Mucosa of descending colon (tissue), 3 donors: ENCODE measurements at regions not wholly inside any gene's neighbourhood (a gene's known extent, or its start where the extent isn't known, plus 50 kb on each side); places are given as distances from the start of the nearest gene placed in this dataset.

ENCODE experiments used
- ATAC-seq: fragments of 200-7000 bp; cut with Tn5 transposase; one replicate; pipeline ENCODE4 v1.9.1; 2020; ENCODE audit warnings: mild to moderate bottlenecking, moderate library complexity
- DNase-seq, 3 donors: peaks; one replicate each; pipeline ENCODE4 v3.0.0-alpha.2; 2020
- H3K36me3 ChIP-seq: fragments of 200-600 bp; one replicate; pipeline ENCODE4 v1.8.0; 2021; ENCODE audit warnings: low read depth, mild to moderate bottlenecking
- H3K4me1 ChIP-seq: fragments of 200-600 bp; one replicate; pipeline ENCODE4 v1.8.0; 2021; ENCODE audit warnings: low read depth, mild to moderate bottlenecking
- H3K4me3 ChIP-seq: fragments of 200-600 bp; one replicate; pipeline ENCODE4 v1.8.0; 2021; ENCODE audit warnings: mild to moderate bottlenecking
- H3K9me3 ChIP-seq: fragments of 200-600 bp; one replicate; pipeline ENCODE4 v1.8.0; 2021; ENCODE audit warnings: mild to moderate bottlenecking
- intact Hi-C, 2 donors: fragments of 100-400 bp; cut with DNase I in 1 of 2; cut with micrococcal nuclease in 1 of 2; formaldehyde crosslinking; loops; one replicate each; pipeline versions ENCODE4 v1.11.0 to v1.11.1; 2022; cut with DNase I, micrococcal nuclease
- TF ChIP-seq, protein P1 (sequence below): fragments of 200-600 bp; IDR thresholded peaks from one replicate; pipeline ENCODE4 v1.8.0; 2022; ENCODE audit warnings: antibody characterized with exemption, mild to moderate bottlenecking
- donor health status: DM: no; HTN: no; CAD: no; lungs with moderate emphysema.
- donor health status: DM: no; HTN: no; CAD: no.
- donor health status: DM: no; HTN: yes; CAD: no.

DNA sequence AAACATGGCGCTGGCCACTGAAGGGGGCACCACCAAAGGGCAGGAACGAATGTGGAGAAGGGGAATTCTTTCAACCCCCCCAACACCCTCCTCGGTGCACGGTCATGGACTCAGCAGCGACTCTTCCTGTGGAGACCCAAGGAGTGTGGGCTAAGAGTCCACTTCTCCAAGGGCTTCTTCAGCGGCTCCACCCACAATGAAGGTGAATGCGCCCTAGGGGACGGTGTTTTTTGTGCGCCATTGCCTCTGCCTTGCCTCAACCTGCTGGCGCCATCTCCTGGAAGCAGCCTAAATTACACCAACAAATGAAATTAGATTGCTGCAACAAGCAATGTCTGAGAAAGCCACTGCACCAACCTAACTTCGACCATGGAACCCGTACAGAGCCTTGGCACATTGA, 169.2 kb upstream of the MAGEB18 start:
- intact Hi-C loops: no loop called here
- ATAC-seq (no peak), DNase-seq (no peak)
- TF ChIP-seq, protein P1, sequence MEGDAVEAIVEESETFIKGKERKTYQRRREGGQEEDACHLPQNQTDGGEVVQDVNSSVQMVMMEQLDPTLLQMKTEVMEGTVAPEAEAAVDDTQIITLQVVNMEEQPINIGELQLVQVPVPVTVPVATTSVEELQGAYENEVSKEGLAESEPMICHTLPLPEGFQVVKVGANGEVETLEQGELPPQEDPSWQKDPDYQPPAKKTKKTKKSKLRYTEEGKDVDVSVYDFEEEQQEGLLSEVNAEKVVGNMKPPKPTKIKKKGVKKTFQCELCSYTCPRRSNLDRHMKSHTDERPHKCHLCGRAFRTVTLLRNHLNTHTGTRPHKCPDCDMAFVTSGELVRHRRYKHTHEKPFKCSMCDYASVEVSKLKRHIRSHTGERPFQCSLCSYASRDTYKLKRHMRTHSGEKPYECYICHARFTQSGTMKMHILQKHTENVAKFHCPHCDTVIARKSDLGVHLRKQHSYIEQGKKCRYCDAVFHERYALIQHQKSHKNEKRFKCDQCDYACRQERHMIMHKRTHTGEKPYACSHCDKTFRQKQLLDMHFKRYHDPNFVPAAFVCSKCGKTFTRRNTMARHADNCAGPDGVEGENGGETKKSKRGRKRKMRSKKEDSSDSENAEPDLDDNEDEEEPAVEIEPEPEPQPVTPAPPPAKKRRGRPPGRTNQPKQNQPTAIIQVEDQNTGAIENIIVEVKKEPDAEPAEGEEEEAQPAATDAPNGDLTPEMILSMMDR: no peak
- Histone ChIP-seq H3K9me3 (no peaks in the 10 kb centered on the region), H3K4me3 (no peak overlapping the region), H3K4me1 (no peaks in the 10 kb centered on the region), H3K36me3 (no peaks in the 10 kb centered on the region)

DNA sequence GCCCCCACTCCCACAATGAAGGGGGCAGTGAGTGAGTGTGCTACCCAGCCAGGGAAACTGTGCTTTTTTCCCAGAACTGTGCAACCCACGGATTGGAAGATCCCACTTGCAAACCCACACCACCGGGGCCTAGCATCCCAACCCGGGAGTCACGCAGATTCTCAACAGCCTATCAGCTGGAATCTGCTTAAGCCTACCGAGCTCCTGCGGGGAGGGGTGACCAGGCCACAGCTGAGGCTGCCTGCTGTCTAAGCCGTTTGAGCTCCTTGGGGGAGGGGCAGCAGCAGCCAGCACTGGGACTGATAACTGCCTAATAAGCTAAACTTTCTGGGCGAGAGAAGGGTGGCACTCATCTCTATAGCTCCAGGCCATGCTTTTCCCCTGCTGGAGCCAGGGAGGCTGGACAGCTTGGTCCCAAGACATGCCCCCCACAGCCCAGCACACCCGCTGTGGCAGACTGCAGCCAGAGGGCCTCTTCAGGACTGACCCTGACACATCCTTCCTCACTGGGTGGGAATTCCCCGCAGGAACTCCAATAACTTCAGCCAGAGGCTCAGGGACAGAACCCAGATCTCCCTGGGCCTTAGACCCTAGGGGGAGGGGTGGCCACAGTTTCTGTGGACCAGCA, 161.3 kb upstream of the MAGEB18 start:
- Histone ChIP-seq H3K9me3 (peaks cover 4% of the 10 kb centered on the region), H3K4me1 (no peaks in the 10 kb centered on the region), H3K36me3 (no peaks in the 10 kb centered on the region), H3K4me3 (no peak overlapping the region)
- intact Hi-C loops: no loop called here
- TF ChIP-seq, protein P1: no peak
- DNase-seq (no peak), ATAC-seq (no peak)

DNA sequence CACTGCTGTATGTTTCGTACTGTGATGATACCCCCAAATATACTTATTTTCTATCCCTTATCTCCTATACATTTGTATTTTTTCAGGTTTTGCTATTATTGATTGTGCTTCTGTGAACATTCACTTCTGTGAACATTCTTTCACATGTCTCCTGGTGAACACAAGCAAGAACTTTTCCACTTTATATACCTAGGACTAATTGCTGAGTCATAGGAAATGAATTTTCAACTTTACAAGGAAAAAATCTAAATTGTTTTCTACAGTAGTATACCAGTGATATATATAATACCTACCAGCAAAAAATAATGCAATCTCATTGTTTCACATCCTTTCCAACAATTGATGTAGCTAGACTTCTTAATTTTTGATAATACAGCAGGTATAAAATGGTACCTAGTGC, 139.5 kb upstream of the MAGEB18 start:
- intact Hi-C loops: no loop called here
- Histone ChIP-seq H3K36me3 (no peaks in the 10 kb centered on the region), H3K4me1 (no peaks in the 10 kb centered on the region), H3K4me3 (no peak overlapping the region), H3K9me3 (peaks cover 2% of the 10 kb centered on the region)
- no peak for DNase-seq
- no peak for ATAC-seq
- TF ChIP-seq, protein P1: no peak

DNA sequence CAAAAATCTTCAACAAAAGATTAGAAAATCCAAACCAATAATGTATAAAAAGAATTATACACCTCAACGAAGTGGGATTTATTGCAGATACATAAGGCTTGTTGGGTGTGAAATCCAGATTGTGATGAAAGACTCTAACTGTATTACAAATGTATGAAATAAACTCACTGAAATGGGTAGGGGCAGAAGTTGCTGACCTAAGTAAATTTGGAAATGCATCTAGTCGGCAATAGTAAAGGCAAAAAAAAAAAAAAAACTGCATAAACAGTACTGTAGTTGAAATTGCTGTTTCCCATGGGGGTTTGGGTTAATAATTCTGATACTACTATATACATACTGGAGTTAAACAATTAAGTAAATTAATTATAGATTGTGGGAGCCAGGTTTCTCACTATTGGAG, 130.7 kb upstream of the MAGEB18 start:
- intact Hi-C loops: no loop called here
- ATAC-seq (no peak), DNase-seq (no peak)
- H3K4me3 ChIP-seq: no peak overlapping the region
- no peaks in the 10 kb centered on the region for H3K36me3 ChIP-seq
- no peaks in the 10 kb centered on the region for H3K4me1 ChIP-seq
- no peaks in the 10 kb centered on the region for H3K9me3 ChIP-seq
- TF ChIP-seq, protein P1: no peak

DNA sequence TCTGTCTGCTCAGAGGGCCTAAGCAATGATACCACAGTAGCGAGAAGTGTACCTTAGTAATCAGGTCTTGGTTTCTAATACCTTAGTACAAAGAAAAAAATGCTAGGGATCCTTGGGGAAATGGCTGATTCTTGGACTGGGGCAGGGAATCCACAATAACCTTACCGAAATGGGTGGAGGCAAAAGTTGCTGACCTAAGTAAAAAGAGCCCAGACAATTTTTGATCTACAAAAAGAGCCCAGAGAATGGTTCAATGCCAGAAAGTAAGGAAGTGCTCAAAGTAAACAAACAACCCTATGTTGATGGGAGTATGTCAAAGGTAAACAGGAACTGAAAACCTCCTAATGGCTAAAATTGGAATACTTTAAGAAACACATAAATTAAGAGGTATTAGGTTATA, 130.1 kb upstream of the MAGEB18 start:
- DNase-seq (no peak), ATAC-seq (no peak)
- intact Hi-C loops: no loop called here
- Histone ChIP-seq H3K9me3 (no peaks in the 10 kb centered on the region), H3K36me3 (no peaks in the 10 kb centered on the region), H3K4me3 (no peak overlapping the region), H3K4me1 (no peaks in the 10 kb centered on the region)
- TF ChIP-seq, protein P1: no peak

DNA sequence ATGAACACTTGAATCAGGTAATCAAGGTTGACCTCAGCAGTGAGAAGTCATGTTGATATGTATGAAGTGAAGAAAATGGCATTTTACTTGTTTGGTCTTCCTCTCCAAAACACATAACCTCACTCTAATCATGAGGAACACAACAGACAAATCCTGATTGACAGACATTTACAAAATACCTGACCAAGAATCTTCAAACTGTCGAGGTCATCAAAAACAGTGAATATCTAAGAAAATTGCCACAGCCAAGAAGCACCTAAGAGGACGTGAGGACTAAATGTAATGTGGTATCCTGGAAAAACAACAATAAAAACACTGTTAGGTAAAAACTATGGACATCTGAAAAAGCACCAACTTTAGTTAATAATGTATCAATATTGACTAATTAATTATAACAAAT, 129.5 kb upstream of the MAGEB18 start:
- Histone ChIP-seq H3K9me3 (no peaks in the 10 kb centered on the region), H3K4me1 (no peaks in the 10 kb centered on the region), H3K4me3 (no peak overlapping the region), H3K36me3 (no peaks in the 10 kb centered on the region)
- DNase-seq: no peak
- intact Hi-C loops: no loop called here
- no peak for ATAC-seq
- TF ChIP-seq, protein P1: no peak
